ENCODE measurements at regions not wholly inside any gene's neighbourhood (a gene's known extent, or its start where the extent isn't known, plus 50 kb on each side); places are given as distances from the start of the nearest gene placed in this dataset.

DNA sequence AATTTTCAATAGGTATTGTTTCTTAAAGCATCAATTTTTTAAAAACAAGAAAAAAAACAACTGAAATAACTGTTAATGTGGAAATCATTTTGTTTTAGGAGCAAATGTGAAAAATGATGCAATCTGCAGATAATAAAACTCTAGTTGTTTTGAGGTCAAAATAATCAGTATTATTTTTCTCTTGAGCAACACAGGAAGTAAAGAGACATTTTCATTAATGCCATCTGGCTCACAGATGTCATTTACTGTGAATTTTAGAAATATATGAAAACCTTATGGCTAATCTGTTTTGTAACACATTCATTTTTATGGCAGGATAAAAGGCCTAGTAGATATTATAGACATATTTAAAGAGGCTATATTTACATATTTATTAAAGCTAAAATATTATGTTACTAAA lies 141.6 kb downstream of the PCDH18 start:
- no peak overlapping the region for H3K27ac ChIP-seq (ENCODE audit: low read length)
- H3K4me3 Mint-ChIP-seq = no peak overlapping the region
- intact Hi-C loops (cut with micrococcal nuclease) = no loop called here

DNA sequence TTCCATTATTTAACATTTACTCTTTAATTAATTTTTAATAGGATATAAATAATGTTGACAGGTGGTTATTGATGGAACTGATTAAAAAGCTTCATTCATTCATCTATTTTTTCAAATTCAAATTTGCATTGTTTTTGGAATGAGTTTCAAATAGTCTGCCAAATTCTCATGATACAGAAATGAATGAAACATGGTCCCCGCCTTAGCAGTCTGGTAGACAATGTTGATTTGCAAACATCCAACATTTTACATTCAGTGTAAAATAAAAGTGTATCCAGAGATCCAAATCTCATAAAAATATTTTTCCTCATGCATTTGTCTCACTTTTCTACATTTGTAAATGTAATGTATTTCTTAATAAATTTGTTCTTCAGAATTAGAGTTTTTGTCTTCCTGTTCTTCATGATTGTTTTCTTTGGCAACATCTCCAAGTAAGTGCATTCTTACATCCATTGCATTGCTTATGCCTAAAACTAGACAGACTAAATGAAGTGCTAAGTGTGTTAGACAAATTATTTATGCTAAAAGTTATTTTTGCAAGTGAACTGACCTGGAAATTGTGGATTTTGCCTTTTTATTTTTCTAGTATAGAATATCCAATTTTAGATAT lies 142.3 kb downstream of the PCDH18 start:
- ATAC-seq (no peak), DNase-seq (no peak)
- Histone ChIP-seq H3K27ac (ENCODE audit: low read length) (no peak overlapping the region), H3K9me3 (ENCODE audit: control insufficient read depth, insufficient read depth, low read length) (no peaks in the 10 kb centered on the region), H3K36me3 (ENCODE audit: control insufficient read depth, insufficient read depth, low read length) (no peaks in the 10 kb centered on the region), H3K4me3 (ENCODE audit: low read length) (no peak overlapping the region), H3K27me3 (ENCODE audit: control insufficient read depth, insufficient read depth, low read length) (no peaks in the 10 kb centered on the region), H3K4me1 (ENCODE audit: control insufficient read depth, insufficient read depth, low read length) (no peaks in the 10 kb centered on the region)
- H3K27ac Mint-ChIP-seq = no peak overlapping the region
- no peaks in the 10 kb centered on the region for H3K36me3 Mint-ChIP-seq
- H3K27me3 Mint-ChIP-seq (ENCODE audit: low read depth in 2 of 2) = no peaks in the 10 kb centered on the region
- no peak for TF ChIP-seq CTCF (IDR thresholded peaks at IDR 0.05)
- peaks cover 5 to 6% of the 10 kb centered on the region in 2 donors for H3K9me3 Mint-ChIP-seq
- intact Hi-C loops (cut with micrococcal nuclease) = no loop called here
- no peak overlapping the region for H3K4me3 Mint-ChIP-seq
- WGBS (ENCODE audit: insufficient coverage) = no CpG with 5 or more reads among the region's 1 CpG
- no peaks in the 10 kb centered on the region for H3K4me1 Mint-ChIP-seq

More for the DNA sequence above, 141.6 kb downstream of the PCDH18 start:
- DNase-seq (no peak), ATAC-seq (no peak)
- no peaks in the 10 kb centered on the region for H3K36me3 ChIP-seq (ENCODE audit: control insufficient read depth, insufficient read depth, low read length)
- H3K4me3 ChIP-seq (ENCODE audit: low read length) = no peak overlapping the region
- H3K4me1 Mint-ChIP-seq = no peaks in the 10 kb centered on the region
- no peaks in the 10 kb centered on the region for H3K9me3 ChIP-seq (ENCODE audit: control insufficient read depth, insufficient read depth, low read length)
- H3K9me3 Mint-ChIP-seq = peaks cover 5 to 6% of the 10 kb centered on the region in 2 donors
- no peaks in the 10 kb centered on the region for H3K36me3 Mint-ChIP-seq
- no peak for TF ChIP-seq CTCF (IDR thresholded peaks at IDR 0.05)
- no peaks in the 10 kb centered on the region for H3K27me3 Mint-ChIP-seq (ENCODE audit: low read depth in 2 of 2)
- no peak overlapping the region for H3K27ac Mint-ChIP-seq
- no peaks in the 10 kb centered on the region for H3K4me1 ChIP-seq (ENCODE audit: control insufficient read depth, insufficient read depth, low read length)
- no peaks in the 10 kb centered on the region for H3K27me3 ChIP-seq (ENCODE audit: control insufficient read depth, insufficient read depth, low read length)

- Mint-ChIP-seq H3K9me3 (peaks cover 6 to 11% of the 10 kb centered on the region in 2 donors), H3K36me3 (peaks cover 8% of the 10 kb centered on the region), H3K27ac (no peak overlapping the region), H3K4me1 (no peaks in the 10 kb centered on the region), H3K4me3 (no peak overlapping the region), H3K27me3 (ENCODE audit: low read depth in 2 of 2) (no peaks in the 10 kb centered on the region)
- Histone ChIP-seq H3K9me3 (ENCODE audit: control insufficient read depth, insufficient read depth, low read length) (no peaks in the 10 kb centered on the region), H3K27me3 (ENCODE audit: control insufficient read depth, insufficient read depth, low read length) (no peaks in the 10 kb centered on the region), H3K4me1 (ENCODE audit: control insufficient read depth, insufficient read depth, low read length) (no peaks in the 10 kb centered on the region), H3K4me3 (ENCODE audit: low read length) (no peak overlapping the region), H3K27ac (ENCODE audit: low read length) (no peak overlapping the region), H3K36me3 (ENCODE audit: control insufficient read depth, insufficient read depth, low read length) (no peaks in the 10 kb centered on the region)
- no peak for TF ChIP-seq CTCF (IDR thresholded peaks at IDR 0.05)
- 90% methylated on average over 1 of the region's 3 CpGs for WGBS (ENCODE audit: insufficient coverage)
- DNase-seq (no peak), ATAC-seq (no peak)
- intact Hi-C loops (cut with micrococcal nuclease) = no loop called here
These were observed 144.4 kb downstream of the PCDH18 start for GRCh38 chr4:137387924-137388323.

- no peak for ATAC-seq
- 71% methylated on average over 1 of the region's 1 CpG for WGBS (ENCODE audit: insufficient coverage)
- H3K4me1 ChIP-seq (ENCODE audit: control insufficient read depth, insufficient read depth, low read length) = no peaks in the 10 kb centered on the region
- H3K4me3 ChIP-seq (ENCODE audit: low read length) = no peak overlapping the region
- H3K9me3 ChIP-seq (ENCODE audit: control insufficient read depth, insufficient read depth, low read length) = no peaks in the 10 kb centered on the region
- Mint-ChIP-seq H3K4me3 (no peak overlapping the region), H3K27me3 (ENCODE audit: low read depth in 2 of 2) (no peaks in the 10 kb centered on the region), H3K4me1 (no peaks in the 10 kb centered on the region), H3K36me3 (peaks cover 8% of the 10 kb centered on the region), H3K27ac (no peak overlapping the region), H3K9me3 (peaks cover 12% of the 10 kb centered on the region in 2 donors)
- no peak overlapping the region for H3K27ac ChIP-seq (ENCODE audit: low read length)
- no peaks in the 10 kb centered on the region for H3K36me3 ChIP-seq (ENCODE audit: control insufficient read depth, insufficient read depth, low read length)
- DNase-seq = no peak
- TF ChIP-seq CTCF (IDR thresholded peaks at IDR 0.05) = no peak
- intact Hi-C loops (cut with micrococcal nuclease) = no loop called here
- no peaks in the 10 kb centered on the region for H3K27me3 ChIP-seq (ENCODE audit: control insufficient read depth, insufficient read depth, low read length)
These were observed 147.8 kb downstream of the PCDH18 start for GRCh38 chr4:137384476-137384875.

Measured in natural killer cell (primary cell).